ENCODE measurements at regions not wholly inside any gene's neighbourhood (a gene's known extent, or its start where the extent isn't known, plus 50 kb on each side); places are given as distances from the start of the nearest gene placed in this dataset.

DNA sequence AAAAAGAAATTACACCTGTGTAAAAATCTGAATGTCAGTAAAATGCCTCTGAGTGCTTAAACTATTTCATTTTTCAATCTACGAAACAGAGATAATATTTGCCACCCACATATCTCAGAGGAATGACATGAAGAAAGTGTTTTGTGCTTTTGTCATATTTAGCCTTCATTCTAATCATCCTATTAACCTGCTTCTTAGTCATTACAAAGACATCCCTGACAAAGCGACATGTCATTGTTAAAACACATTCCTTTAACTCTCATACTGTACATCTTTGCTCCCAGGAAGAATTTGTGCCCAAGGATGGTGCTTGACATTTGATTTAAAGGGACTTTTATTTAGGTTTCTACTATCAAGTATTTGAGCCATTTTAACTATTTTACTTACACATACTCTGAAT lies 275.9 kb downstream of the DMRTA1 start:
- no peak overlapping the region; the same call in 1 of the 2 replicates for H3K4me2 ChIP-seq (ENCODE audit: low read depth, low read length)
- no peak overlapping the region for H4K91ac ChIP-seq (ENCODE audit: insufficient read depth, low read depth, low read length)
- in situ Hi-C loops (cut with MboI; ENCODE audit: low sequenced_read_pairs) = no loop called here
- H3K23ac ChIP-seq (ENCODE audit: low read depth, low read length) = no peak overlapping the region
- no peak overlapping the region for H2AFZ ChIP-seq (replicated peaks; ENCODE audit: low read length, poor library complexity)
- no peak overlapping the region for H3K4ac ChIP-seq (ENCODE audit: low read depth, low read length)
- H3K79me1 ChIP-seq (ENCODE audit: low read depth in 1 of 2, low read length in 2 of 2) = no peaks in the 10 kb centered on the region
- no peak overlapping the region for H2AK5ac ChIP-seq (ENCODE audit: low read depth, low read length)
- ATAC-seq (ENCODE audit: low read depth) (no peak), DNase-seq (no peak)
- H3K56ac ChIP-seq (ENCODE audit: extremely low read depth, insufficient read depth, low read length) = no peak overlapping the region
- no peak overlapping the region for H3K4me3 ChIP-seq (ENCODE audit: insufficient read depth, low read depth, low read length)
- no peaks in the 10 kb centered on the region for H3K36me3 ChIP-seq (ENCODE audit: control insufficient read depth, insufficient read depth, low read length)
- no peak overlapping the region for H3K14ac ChIP-seq (replicated peaks; ENCODE audit: low read depth, low read length)
- no peak overlapping the region for H3K9ac ChIP-seq (ENCODE audit: low read depth, low read length)
- dilution Hi-C loops (cut with HindIII; ENCODE audit: low sequenced_read_pairs, unreplicated experiment) = no loop called here
- TF ChIP-seq SMC3 (IDR thresholded peaks at IDR 0.05; ENCODE audit: low read depth, low read length) = no peak
- TF ChIP-seq, protein P1, sequence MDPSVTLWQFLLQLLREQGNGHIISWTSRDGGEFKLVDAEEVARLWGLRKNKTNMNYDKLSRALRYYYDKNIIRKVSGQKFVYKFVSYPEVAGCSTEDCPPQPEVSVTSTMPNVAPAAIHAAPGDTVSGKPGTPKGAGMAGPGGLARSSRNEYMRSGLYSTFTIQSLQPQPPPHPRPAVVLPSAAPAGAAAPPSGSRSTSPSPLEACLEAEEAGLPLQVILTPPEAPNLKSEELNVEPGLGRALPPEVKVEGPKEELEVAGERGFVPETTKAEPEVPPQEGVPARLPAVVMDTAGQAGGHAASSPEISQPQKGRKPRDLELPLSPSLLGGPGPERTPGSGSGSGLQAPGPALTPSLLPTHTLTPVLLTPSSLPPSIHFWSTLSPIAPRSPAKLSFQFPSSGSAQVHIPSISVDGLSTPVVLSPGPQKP (IDR thresholded peaks at IDR 0.05; ENCODE audit: borderline replicate concordance, low read depth, low read length) = no peak
- TF ChIP-seq MAFK (IDR thresholded peaks at IDR 0.05; ENCODE audit: low read depth, low read length) = no peak
- no peak for TF ChIP-seq RCOR1 (IDR thresholded peaks at IDR 0.05; ENCODE audit: insufficient replicate concordance, low read length)
- TF ChIP-seq BHLHE40 (IDR thresholded peaks at IDR 0.05; ENCODE audit: low read depth, low read length) = no peak
- no peaks in the 10 kb centered on the region for H3K9me3 ChIP-seq (ENCODE audit: control insufficient read depth, insufficient read depth, low read length)
- no peak overlapping the region for H4K8ac ChIP-seq (ENCODE audit: low read depth in 2 of 2, low read length in 2 of 2)
- no CpG with 5 or more reads among the region's 2 CpGs for WGBS, 2 experiments (ENCODE audit: extremely low coverage in 2 of 2, insufficient read length in 1 of 2)
- H4K20me1 ChIP-seq (ENCODE audit: insufficient read depth, low read length) = no peaks in the 10 kb centered on the region
- H2BK5ac ChIP-seq (ENCODE audit: low read depth, low read length, poor library complexity, severe bottlenecking) = no peak overlapping the region
- no peak overlapping the region for H2BK120ac ChIP-seq (ENCODE audit: low read depth, low read length)
- no peak overlapping the region for H3K27ac ChIP-seq (ENCODE audit: insufficient read depth, low read length)
- H3K9me1 ChIP-seq (ENCODE audit: insufficient read depth, low read length) = no peaks in the 10 kb centered on the region
- BruUV-seq (replicated peaks) = no TSS peak
- no peak overlapping the region for H2BK20ac ChIP-seq (ENCODE audit: low read depth, low read length)
- CTCF ChIA-PET = no interaction called here
- H3K18ac ChIP-seq (ENCODE audit: low read depth, low read length) = no peak overlapping the region
- H4K5ac ChIP-seq (ENCODE audit: low read depth, low read length) = no peak overlapping the region
- no peaks in the 10 kb centered on the region for H3K4me1 ChIP-seq (ENCODE audit: control insufficient read depth, insufficient read depth, low read length)
- no peak overlapping the region for H2BK15ac ChIP-seq (ENCODE audit: low read depth, low read length)
- no peak overlapping the region for H2AK9ac ChIP-seq (replicated peaks; ENCODE audit: low read depth, low read length, poor library complexity)
- intact Hi-C loops (cut with micrococcal nuclease) = no loop called here
- POLR2A ChIA-PET (ENCODE audit: unreplicated experiment) = no interaction called here
- no peaks in the 10 kb centered on the region for H3K27me3 ChIP-seq (ENCODE audit: control insufficient read depth, insufficient read depth, low read length)

Measured in IMR-90 (cell line).